HepG2 (cell line): ENCODE measurements at regions not wholly inside any gene's neighbourhood (a gene's known extent, or its start where the extent isn't known, plus 50 kb on each side); places are given as distances from the start of the nearest gene placed in this dataset.

Experiments used
- ATAC-seq: fragments of 200-7000 bp; cut with Tn5 transposase; 3 replicates; pipeline ENCODE4 v1.9.1; 2020; ENCODE audit warnings: mild to moderate bottlenecking, moderate library complexity
- BruUV-seq: library from RNA; stranded (reverse); fragments of 400-500 nt; replicated peaks from 2 replicates; lab custom pipeline; 2021; lab: Mats Ljungman, UMichigan
- CTCF ChIA-PET: fragments of 300-600 bp; formaldehyde crosslinking; extraction: SDS; loops from one replicate; lab custom pipeline; 2021; ENCODE audit warnings: low total read pairs, inconsistent platforms, low intra/inter-chr PET ratio; lab: Yijun Ruan, JAX
- POLR2A ChIA-PET: fragments of 350-600 bp; sonication (Branson Sonifier 250); formaldehyde crosslinking; loops from one replicate; lab custom pipeline; 2020; ENCODE audit warnings: antibody characterized with exemption, inconsistent platforms; lab: Yijun Ruan, JAX
- DNase-seq: peaks from one replicate; pipeline ENCODE4 v3.0.0-alpha.2; 2015; ENCODE audit warnings: low spot score
- FAIRE-seq: peaks from 3 replicates; lab custom pipeline; 2011; peaks lifted over from hg19 to GRCh38; lab: Jason Lieb, UNC
- H2AFZ ChIP-seq: one replicate; pipeline ENCODE4 v1.6.1; 2011; ENCODE audit warnings: low read length, inconsistent platforms
- H3K27ac ChIP-seq: fragments of 300-600 bp; 3 replicates; pipeline ENCODE4 v1.8.0; 2011; ENCODE audit warnings: mixed run types, mild to moderate bottlenecking, mixed read lengths, low read length, inconsistent platforms; ENCODE audit not compliant: insufficient read depth; ENCODE audit errors: extremely low read length
- H3K27me3 ChIP-seq, 2 experiments: fragments of 200-600 bp in 1 of 2; 2 replicates in 1 of 2; 3 replicates in 1 of 2; pipeline versions ENCODE4 v1.6.0 to v1.8.0; 2011; ENCODE audit warnings: low read length in 2 of 2, mild to moderate bottlenecking in 2 of 2, moderate library complexity in 2 of 2, inconsistent platforms in 1 of 2; ENCODE audit not compliant: insufficient read depth in 2 of 2, control insufficient read depth in 1 of 2
- H3K36me3 ChIP-seq, 2 experiments: fragments of 200-600 bp in 1 of 2; replicated peaks in 1 of 2; 2 replicates in 1 of 2; 3 replicates in 1 of 2; pipeline versions ENCODE4 v1.5.1 to v1.8.0; 2011; ENCODE audit warnings: low read length in 2 of 2, inconsistent platforms in 1 of 2; ENCODE audit not compliant: insufficient read depth in 2 of 2, control insufficient read depth in 1 of 2
- H3K4me1 ChIP-seq: 2 replicates; pipeline ENCODE4 v1.5.1; 2012; ENCODE audit warnings: low read length, inconsistent platforms; ENCODE audit not compliant: insufficient read depth
- H3K4me2 ChIP-seq: 2 replicates; pipeline ENCODE4 v1.6.0; 2011; ENCODE audit warnings: low read depth, low read length, inconsistent platforms
- H3K4me3 ChIP-seq, 3 experiments: fragments of 200-600 bp in 1 of 3; sonication (generic), shearing (Covaris generic) in 1 of 3; replicated peaks in 1 of 3; 2 replicates each; pipeline ENCODE4 v1.5.1; 2011 to 2016; ENCODE audit warnings: low read length in 3 of 3, inconsistent platforms in 2 of 3, low read depth in 2 of 3, mild to moderate bottlenecking in 2 of 3, control low read depth in 1 of 3, mixed read lengths in 1 of 3; ENCODE audit not compliant: insufficient read depth in 1 of 3
- H3K79me2 ChIP-seq: one replicate; pipeline ENCODE4 v1.6.1; 2011; ENCODE audit warnings: low read length, inconsistent platforms; ENCODE audit not compliant: insufficient read depth
- H3K9ac ChIP-seq: 2 replicates; pipeline ENCODE4 v1.6.0; 2011; ENCODE audit warnings: mild to moderate bottlenecking, low read depth, low read length, inconsistent platforms; ENCODE audit not compliant: insufficient read depth
- H3K9me3 ChIP-seq: 2 replicates; pipeline ENCODE4 v1.5.1; 2012; ENCODE audit warnings: mild to moderate bottlenecking, low read length
- H4K20me1 ChIP-seq: 2 replicates; pipeline ENCODE4 v1.6.0; 2011; ENCODE audit warnings: inconsistent platforms, mild to moderate bottlenecking, low read length, moderate library complexity; ENCODE audit not compliant: insufficient read depth
- KAT8 ChIP-seq: IDR thresholded peaks from 2 replicates; pipeline ENCODE4 v1.6.1; 2016; ENCODE audit warnings: missing genetic modification reagents, missing compliant biosample characterization
- POLR2AphosphoS2 ChIP-seq: IDR thresholded peaks from 2 replicates; pipeline ENCODE4 v1.6.1; 2011; ENCODE audit warnings: low read depth, low read length, improper control_type of control experiment
- ZBTB33 ChIP-seq: sonication (generic); formaldehyde crosslinking; IDR thresholded peaks from 2 replicates; pipeline ENCODE4 v1.4.0; 2020; ENCODE audit warnings: missing genetic modification reagents
- ZNF512B ChIP-seq: sonication (generic); formaldehyde crosslinking; IDR thresholded peaks from 2 replicates; pipeline ENCODE4 v1.5.1; 2020; ENCODE audit warnings: missing genetic modification reagents, mild to moderate bottlenecking, borderline replicate concordance
- ZNF574 ChIP-seq: sonication (generic); formaldehyde crosslinking; IDR thresholded peaks from 2 replicates; pipeline ENCODE4 v1.4.0; 2020; ENCODE audit warnings: missing genetic modification reagents
- WGBS: methylation state at CpG from one replicate; pipeline ENCODE4 v1.1.6; 2017; ENCODE audit warnings: low lambda C conversion rate; 5-methylcytosine and 5-hydroxymethylcytosine counted together
- in situ Hi-C: cut with HindIII; loops from 2 replicates; pipeline ENCODE4 v1.10.0; 2017; ENCODE audit warnings: low pct_unique_long_range_greater_than_20kb; ENCODE audit not compliant: extremely low pct_ligation_motif_present
- intact Hi-C: fragments of 100-400 bp; cut with micrococcal nuclease; formaldehyde crosslinking; loops from one replicate; pipeline ENCODE4 v1.10.0; 2022; ENCODE audit not compliant: unreplicated experiment

- in situ Hi-C loops, result no loop called here
- H3K27ac ChIP-seq, result no peak overlapping the region
- BruUV-seq, result no TSS peak
- 5% methylated on average over 2 of the region's 2 CpGs for WGBS
- H3K36me3 ChIP-seq, result no peaks in the 10 kb centered on the region
- intact Hi-C loops, result no loop called here
- TF ChIP-seq ZBTB33 (CRISPR knock-in tag) (no peak), KAT8 (CRISPR knock-in tag) (no peak), ZNF574 (CRISPR knock-in tag) (no peak), ZNF512B (CRISPR knock-in tag) (no peak), POLR2AphosphoS2 (no peak)
- H3K79me2 ChIP-seq, result no peaks in the 10 kb centered on the region
- FAIRE-seq, result no peak
- H4K20me1 ChIP-seq, result no peaks in the 10 kb centered on the region
- no peak overlapping the region for H3K4me3 ChIP-seq
- ChIA-PET POLR2A (no interaction called here), CTCF (no interaction called here)
- no peak for DNase-seq
- ATAC-seq, result no peak
- no peak overlapping the region for H3K9ac ChIP-seq
- H3K4me1 ChIP-seq, result no peaks in the 10 kb centered on the region
- H3K27me3 ChIP-seq, result no peaks in the 10 kb centered on the region
- H3K9me3 ChIP-seq, result no peaks in the 10 kb centered on the region
- no peak overlapping the region for H3K4me2 ChIP-seq
- no peak overlapping the region for H2AFZ ChIP-seq
These were observed 601.8 kb downstream of the SLC16A7 start for GRCh38 chr12:60197589-60197988.
